Choroid plexus epithelial cell (primary cell): ENCODE measurements at regions not wholly inside any gene's neighbourhood (a gene's known extent, or its start where the extent isn't known, plus 50 kb on each side); places are given as distances from the start of the nearest gene placed in this dataset.

Experiments
- DNase-seq: peaks from one replicate; pipeline ENCODE4 v3.0.0-alpha.2; 2010; ENCODE audit warnings: low read depth
- H3K4me3 ChIP-seq: 2 replicates; pipeline ENCODE4 v1.5.1; 2011; ENCODE audit warnings: low read depth, mild to moderate bottlenecking, control low read depth, low read length, moderate library complexity
- CTCF ChIP-seq: conservative IDR thresholded peaks from 2 replicates; pipeline ENCODE4 v1.5.1; 2011; ENCODE audit warnings: low read depth, mild to moderate bottlenecking, control low read depth, inconsistent platforms, low read length, moderate library complexity

- H3K4me3 ChIP-seq: no peak overlapping the region
- no peak for DNase-seq
- TF ChIP-seq CTCF: no peak
Measured at GRCh38 chr16:76023835-76024234, 253.4 kb upstream of the CNTNAP4 start.

- H3K4me3 ChIP-seq: no peak overlapping the region
- no peak for TF ChIP-seq CTCF
- DNase-seq: no peak
Measured at GRCh38 chr16:76035689-76036088, 241.5 kb upstream of the CNTNAP4 start.

GRCh38 chr16:76038097-76038496 lies 239.1 kb upstream of the CNTNAP4 start:
- H3K4me3 ChIP-seq: no peak overlapping the region
- TF ChIP-seq CTCF: no peak
- DNase-seq: no peak

GRCh38 chr16:76052725-76053124 lies 224.5 kb upstream of the CNTNAP4 start:
- H3K4me3 ChIP-seq: no peak overlapping the region
- no peak for DNase-seq
- TF ChIP-seq CTCF: no peak

GRCh38 chr16:76059186-76059585 lies 218.0 kb upstream of the CNTNAP4 start:
- no peak for DNase-seq
- H3K4me3 ChIP-seq: no peak overlapping the region
- no peak for TF ChIP-seq CTCF

- no peak for TF ChIP-seq CTCF
- no peak for DNase-seq
- no peak overlapping the region for H3K4me3 ChIP-seq
Measured at GRCh38 chr16:76059701-76060100, 217.5 kb upstream of the CNTNAP4 start.

GRCh38 chr16:76071690-76072089 lies 205.5 kb upstream of the CNTNAP4 start:
- no peak for TF ChIP-seq CTCF
- H3K4me3 ChIP-seq: no peak overlapping the region
- no peak for DNase-seq
